ENCODE measurements at regions not wholly inside any gene's neighbourhood (a gene's known extent, or its start where the extent isn't known, plus 50 kb on each side); places are given as distances from the start of the nearest gene placed in this dataset.
"Not testable (repeated sequence)": the region's sequence is repeated elsewhere in the genome, so short reads cannot be mapped to it uniquely, and the experiment has no call there.

GRCh38 chr6:117761610-117762009, 86.3 kb downstream of the NUS1 start:
- Histone ChIP-seq H3K9me3 (peaks cover 13% of the 10 kb centered on the region; the same call in 1 of the 2 replicates), H3K4me3 (no peak overlapping the region), H3K27me3 (no peaks in the 10 kb centered on the region), H3K36me3 (no peaks in the 10 kb centered on the region)
- no peak for DNase-seq

DNA sequence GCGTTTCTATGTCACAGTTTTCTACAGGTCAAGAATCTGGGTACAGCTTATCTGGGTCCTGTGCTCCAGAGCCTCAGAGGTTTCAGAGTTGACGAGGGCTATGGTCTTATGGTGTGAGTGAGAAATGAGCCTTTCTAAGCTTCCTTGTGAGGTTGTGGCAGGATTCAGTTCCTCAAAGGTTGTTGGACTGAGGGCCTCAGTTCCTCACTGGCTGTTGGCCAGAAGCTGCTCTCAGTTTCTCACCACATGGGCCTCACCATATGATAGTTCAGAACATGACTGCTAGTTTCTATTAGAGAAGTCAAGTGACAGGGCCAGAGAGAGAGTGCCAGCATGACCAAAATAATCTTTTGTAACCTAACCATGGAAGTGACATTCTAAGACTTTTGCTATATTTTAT, 96.1 kb downstream of the NUS1 start:
- Histone ChIP-seq H3K36me3 (no peaks in the 10 kb centered on the region), H3K9me3 (no peaks in the 10 kb centered on the region), H3K27me3 (0 out of 2 replicates have a peak, but pooled peaks cover 3% of the 10 kb centered on the region), H3K4me3 (no peak overlapping the region)
- DNase-seq: no peak

GRCh38 chr6:117776441-117776840, 101.2 kb downstream of the NUS1 start:
- Histone ChIP-seq H3K9me3 (no peaks in the 10 kb centered on the region), H3K4me3 (no peak overlapping the region), H3K36me3 (no peaks in the 10 kb centered on the region), H3K27me3 (0 out of 2 replicates have a peak, but pooled peaks cover 3% of the 10 kb centered on the region)
- DNase-seq: no peak

GRCh38 chr6:117781550-117781949, 106.3 kb downstream of the NUS1 start:
- Histone ChIP-seq H3K27me3 (no peaks in the 10 kb centered on the region), H3K36me3 (no peaks in the 10 kb centered on the region), H3K9me3 (no peaks in the 10 kb centered on the region), H3K4me3 (no peak overlapping the region)
- DNase-seq: no peak

DNA sequence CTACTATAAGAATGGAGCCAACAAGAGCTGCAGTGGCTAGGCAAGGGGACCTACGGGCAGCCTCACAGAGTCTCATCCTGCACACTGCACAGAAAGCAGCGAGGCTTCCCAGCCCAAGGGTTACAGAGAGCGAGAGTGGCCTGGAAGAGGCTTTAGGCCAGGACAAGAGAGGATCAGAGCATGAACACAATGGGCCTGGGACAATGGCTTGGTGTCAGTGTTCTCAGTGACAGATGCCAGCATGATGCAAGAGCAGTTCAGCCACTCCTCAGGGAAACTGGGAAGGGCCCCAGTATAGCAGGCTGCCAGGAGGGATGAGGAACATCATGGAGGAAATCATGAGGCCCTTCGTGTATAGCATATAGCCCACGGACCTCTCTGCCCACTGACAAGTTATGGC, 108.0 kb downstream of the NUS1 start:
- no peak overlapping the region for H3K4me3 ChIP-seq
- H3K9me3 ChIP-seq: no peaks in the 10 kb centered on the region
- H3K36me3 ChIP-seq: no peaks in the 10 kb centered on the region
- no peaks in the 10 kb centered on the region for H3K27me3 ChIP-seq
- no peak for DNase-seq

DNA sequence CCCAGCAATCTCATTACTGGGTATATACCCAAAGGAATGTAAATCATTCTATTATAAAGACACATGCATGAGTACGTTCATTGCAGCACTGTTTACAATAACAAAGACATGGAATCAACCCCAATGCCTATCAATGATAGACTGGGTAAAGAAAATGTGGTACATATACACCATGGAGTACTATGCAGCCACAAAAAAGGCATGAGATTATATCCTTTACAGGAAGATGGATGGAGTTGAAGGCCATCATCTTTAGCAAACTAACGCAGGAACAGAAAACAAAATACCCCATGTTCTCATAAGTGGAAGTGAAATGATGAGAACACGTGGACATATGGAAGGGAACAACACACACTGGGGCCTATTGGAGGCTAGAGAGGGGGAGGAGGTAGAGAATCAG, 115.7 kb downstream of the NUS1 start:
- DNase-seq: no peak
- Histone ChIP-seq H3K9me3 (no peaks in the 10 kb centered on the region), H3K36me3 (no peaks in the 10 kb centered on the region), H3K4me3 (no peak overlapping the region), H3K27me3 (no peaks in the 10 kb centered on the region; the same call in 1 of the 2 replicates)

GRCh38 chr6:117795234-117795633, 111.8 kb upstream of the SLC35F1 start:
- H3K9me3 ChIP-seq: no peaks in the 10 kb centered on the region
- no peaks in the 10 kb centered on the region for H3K36me3 ChIP-seq
- H3K4me3 ChIP-seq: no peak overlapping the region
- H3K27me3 ChIP-seq: no peaks in the 10 kb centered on the region; the same call in 1 of the 2 replicates
- no peak for DNase-seq

DNA sequence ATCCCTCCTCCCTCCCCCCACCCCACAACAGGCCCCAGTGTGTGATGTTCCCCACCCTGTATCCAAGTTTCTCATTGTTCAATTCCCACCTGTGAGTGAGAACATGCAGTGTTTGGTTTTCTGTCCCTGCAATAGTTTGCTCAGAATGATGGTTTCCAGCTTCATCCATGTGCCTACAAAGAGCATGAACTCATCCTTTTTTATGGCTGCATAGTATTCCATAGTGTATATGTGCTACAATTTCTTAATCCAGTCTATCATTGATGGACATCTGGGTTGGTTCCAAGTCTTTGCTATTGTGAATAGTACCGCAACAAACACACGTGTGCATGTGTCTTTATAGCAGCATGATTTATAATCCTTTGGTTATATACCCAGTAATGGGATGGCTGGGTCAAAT, 108.2 kb upstream of the SLC35F1 start:
- H3K36me3 ChIP-seq, H3K27me3 ChIP-seq, H3K4me3 ChIP-seq, H3K9me3 ChIP-seq, DNase-seq: not testable (repeated sequence)

DNA sequence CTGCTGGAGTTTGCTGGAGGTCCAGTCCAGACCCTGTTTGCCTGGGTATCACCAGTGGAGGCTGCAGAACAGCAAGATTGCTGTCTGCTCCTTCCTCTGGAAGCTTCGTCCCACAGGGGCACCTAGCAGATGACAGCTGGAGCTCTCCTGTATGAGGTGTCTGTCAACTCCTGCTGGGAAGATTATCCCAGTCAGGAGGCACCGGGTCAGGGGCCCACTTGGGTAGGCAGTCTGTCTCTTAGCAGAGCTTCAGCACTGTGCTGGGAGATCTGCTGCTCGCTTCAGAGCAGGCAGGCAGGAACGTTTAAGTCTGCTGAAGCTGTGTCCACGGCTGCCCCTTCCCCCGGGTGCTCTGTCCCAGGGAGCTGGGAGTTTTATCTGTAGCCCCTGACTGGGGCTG, 96.8 kb upstream of the SLC35F1 start:
- Histone ChIP-seq H3K4me3 (no peak overlapping the region), H3K36me3 (no peaks in the 10 kb centered on the region), H3K27me3 (no peaks in the 10 kb centered on the region), H3K9me3 (no peaks in the 10 kb centered on the region)
- DNase-seq: no peak

- no peak for DNase-seq
- Histone ChIP-seq H3K9me3 (no peaks in the 10 kb centered on the region), H3K4me3 (no peak overlapping the region), H3K27me3 (no peaks in the 10 kb centered on the region), H3K36me3 (no peaks in the 10 kb centered on the region)
Observed at GRCh38 chr6:117817499-117817898, 89.6 kb upstream of the SLC35F1 start.

DNA sequence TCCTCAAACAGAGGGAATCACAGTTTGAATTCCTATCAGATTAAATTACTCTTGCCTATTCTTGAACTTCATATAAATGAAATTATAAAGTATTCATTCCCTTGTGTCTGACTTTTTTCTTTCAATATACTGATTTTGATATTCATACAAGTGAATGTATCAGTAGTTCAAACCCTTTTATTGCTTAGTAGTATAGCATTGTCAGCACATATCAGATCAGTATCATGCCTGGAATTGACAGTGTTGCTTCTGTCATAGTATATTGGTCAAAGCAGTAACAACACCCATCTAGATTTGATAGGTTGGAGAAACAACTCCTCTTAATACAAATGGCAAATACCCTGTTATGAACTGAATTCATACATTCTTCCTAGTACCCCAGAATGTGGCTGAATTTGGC, 89.1 kb upstream of the SLC35F1 start:
- DNase-seq: no peak
- H3K36me3 ChIP-seq: no peaks in the 10 kb centered on the region
- no peaks in the 10 kb centered on the region for H3K9me3 ChIP-seq
- H3K27me3 ChIP-seq: no peaks in the 10 kb centered on the region
- no peak overlapping the region for H3K4me3 ChIP-seq

DNA sequence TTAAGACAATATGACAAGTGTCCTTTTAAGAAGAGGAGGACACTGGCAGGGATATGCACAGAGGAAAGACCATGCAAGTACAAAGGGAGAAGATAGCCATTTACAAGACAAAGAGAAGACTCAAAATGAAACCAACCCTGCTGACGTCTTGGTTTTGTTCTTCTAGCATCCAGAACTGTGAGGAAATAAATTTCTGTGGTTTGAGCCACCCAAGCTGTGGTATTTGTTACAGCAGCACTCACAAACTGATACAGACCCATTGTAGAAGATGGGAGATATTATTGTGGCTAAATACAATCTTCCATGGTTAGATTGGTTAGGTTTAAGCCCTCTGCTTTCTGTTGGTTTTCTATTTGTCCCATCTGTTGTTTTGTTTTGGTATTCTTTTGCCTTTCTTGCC, 88.6 kb upstream of the SLC35F1 start:
- no peaks in the 10 kb centered on the region for H3K36me3 ChIP-seq
- DNase-seq: no peak
- no peaks in the 10 kb centered on the region for H3K27me3 ChIP-seq
- no peak overlapping the region for H3K4me3 ChIP-seq
- H3K9me3 ChIP-seq: no peaks in the 10 kb centered on the region

DNA sequence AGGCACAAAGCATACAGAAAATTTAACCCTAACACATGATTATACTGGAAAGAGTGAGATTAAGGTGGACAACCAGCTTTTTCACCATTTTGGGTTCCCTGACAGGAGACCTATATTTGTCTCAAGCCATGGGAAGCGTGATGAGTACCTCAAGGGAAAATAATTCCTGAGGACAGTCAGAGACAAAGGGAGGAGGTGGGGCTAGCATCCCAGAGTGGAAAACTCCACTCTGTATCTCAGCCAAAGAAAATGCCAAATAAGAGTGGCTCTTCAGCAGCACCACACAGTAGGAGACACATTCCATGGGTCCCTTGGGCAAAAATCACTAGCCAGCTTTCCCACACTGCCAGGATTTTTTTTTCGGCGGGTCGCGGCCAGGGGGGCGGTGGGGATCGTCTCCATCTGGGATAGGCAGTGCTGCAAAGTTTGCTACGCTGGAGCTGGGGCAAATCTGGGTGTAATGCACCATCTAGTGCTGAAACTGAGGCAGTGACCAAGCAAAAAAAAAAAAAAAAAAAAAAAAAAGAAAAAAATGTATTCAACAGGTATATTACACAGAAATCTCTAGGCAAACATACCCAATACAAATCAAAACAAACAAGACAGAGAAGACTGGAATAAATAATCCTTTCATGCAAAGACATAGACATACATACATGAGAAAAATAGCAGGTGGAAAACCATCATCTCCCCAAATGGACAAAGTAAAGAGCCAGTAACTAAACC, 77.3 kb upstream of the SLC35F1 start:
- Histone ChIP-seq H3K9me3 (peaks cover 8% of the 10 kb centered on the region), H3K4me3 (peak overlapping the region; percentile 21; the same call in 1 of the 2 replicates), H3K27me3 (no peaks in the 10 kb centered on the region), H3K36me3 (no peaks in the 10 kb centered on the region)
- DNase-seq: peak; percentile 24

DNA sequence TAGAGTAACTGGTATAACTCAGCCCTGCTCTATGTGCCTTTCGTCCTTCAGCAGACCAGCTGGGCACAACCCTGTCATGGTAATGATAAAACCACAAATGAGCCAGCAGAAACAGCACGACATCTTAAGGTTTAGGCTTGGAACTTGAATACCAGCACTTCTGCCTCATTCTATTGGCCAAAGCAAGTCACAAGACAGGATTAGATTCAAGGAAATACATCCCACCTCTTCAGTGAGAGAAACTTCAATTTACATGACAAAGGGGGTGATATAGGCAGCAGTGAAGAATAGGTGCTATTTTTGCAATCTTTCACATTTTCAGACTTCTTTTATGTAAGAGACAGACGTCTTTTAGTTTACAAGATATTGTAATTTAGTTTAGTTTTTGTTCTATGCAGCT, 69.8 kb upstream of the SLC35F1 start:
- no peaks in the 10 kb centered on the region for H3K36me3 ChIP-seq
- H3K9me3 ChIP-seq: no peaks in the 10 kb centered on the region
- no peak overlapping the region for H3K4me3 ChIP-seq
- no peak for DNase-seq
- H3K27me3 ChIP-seq: no peaks in the 10 kb centered on the region

- Histone ChIP-seq H3K4me3 (no peak overlapping the region), H3K9me3 (no peaks in the 10 kb centered on the region), H3K27me3 (no peaks in the 10 kb centered on the region), H3K36me3 (no peaks in the 10 kb centered on the region)
- no peak for DNase-seq
Observed at GRCh38 chr6:117840541-117840983, 66.5 kb upstream of the SLC35F1 start.

DNA sequence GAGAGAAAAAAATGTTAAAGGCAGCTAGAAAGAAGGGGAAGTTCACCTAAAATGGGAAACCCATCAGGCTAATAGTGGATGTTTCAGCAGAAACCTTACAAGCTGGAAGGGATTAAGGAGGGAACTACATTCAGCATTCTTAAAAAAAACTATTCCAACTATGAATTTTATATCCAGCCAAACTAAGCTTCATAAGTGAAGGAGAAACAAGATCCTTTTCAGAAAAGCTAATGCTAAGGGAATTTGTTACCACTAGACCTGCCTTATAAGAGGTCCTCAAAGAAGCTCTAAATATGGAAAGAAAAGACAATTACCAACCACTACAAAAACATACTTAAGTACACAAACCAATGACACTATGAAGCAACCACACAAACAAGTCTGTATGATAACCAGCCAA, 59.2 kb upstream of the SLC35F1 start:
- H3K4me3 ChIP-seq: no peak overlapping the region
- H3K9me3 ChIP-seq: no peaks in the 10 kb centered on the region
- no peaks in the 10 kb centered on the region for H3K36me3 ChIP-seq
- no peak for DNase-seq
- no peaks in the 10 kb centered on the region for H3K27me3 ChIP-seq

- no peaks in the 10 kb centered on the region for H3K36me3 ChIP-seq
- no peak overlapping the region for H3K4me3 ChIP-seq
- H3K9me3 ChIP-seq: no peaks in the 10 kb centered on the region
- DNase-seq: no peak
- no peaks in the 10 kb centered on the region for H3K27me3 ChIP-seq
Observed at GRCh38 chr6:117849087-117849486, 58.0 kb upstream of the SLC35F1 start.
